ENCODE measurements at regions not wholly inside any gene's neighbourhood (a gene's known extent, or its start where the extent isn't known, plus 50 kb on each side); places are given as distances from the start of the nearest gene placed in this dataset.

GRCh38 chrX:82031250-82031649 is 829.3 kb downstream of the SH3BGRL start:
- TF ChIP-seq CTCF (IDR thresholded peaks at IDR 0.05) = no peak

GRCh38 chrX:82038793-82039192 is 836.9 kb downstream of the SH3BGRL start:
- no peak for TF ChIP-seq CTCF (IDR thresholded peaks at IDR 0.05)

GRCh38 chrX:82041034-82041433 is 839.1 kb downstream of the SH3BGRL start:
- TF ChIP-seq CTCF (IDR thresholded peaks at IDR 0.05) = no peak

GRCh38 chrX:82058728-82059127 is 856.8 kb downstream of the SH3BGRL start:
- no peak for TF ChIP-seq CTCF (IDR thresholded peaks at IDR 0.05)

GRCh38 chrX:82070948-82071347 is 869.0 kb downstream of the SH3BGRL start:
- no peak for TF ChIP-seq CTCF (IDR thresholded peaks at IDR 0.05)

GRCh38 chrX:82081027-82081426 is 879.1 kb downstream of the SH3BGRL start:
- TF ChIP-seq CTCF (IDR thresholded peaks at IDR 0.05) = peak; percentile 30; the same call in 1 of the 2 replicates

- TF ChIP-seq CTCF (IDR thresholded peaks at IDR 0.05) = no peak
Measured at GRCh38 chrX:82087699-82088098, 885.8 kb downstream of the SH3BGRL start.

- no peak for TF ChIP-seq CTCF (IDR thresholded peaks at IDR 0.05)
Measured at GRCh38 chrX:82092307-82092706, 890.4 kb downstream of the SH3BGRL start.
